HG03139 (cell line): ENCODE measurements at regions not wholly inside any gene's neighbourhood (a gene's known extent, or its start where the extent isn't known, plus 50 kb on each side); places are given as distances from the start of the nearest gene placed in this dataset.
"Not testable (repeated sequence)": the region's sequence is repeated elsewhere in the genome, so short reads cannot be mapped to it uniquely, and the experiment has no call there.

Experiments used
- ATAC-seq: cut with Tn5 transposase; IDR thresholded peaks from one replicate; pipeline ENCODE4 v1.9.1; 2021; ENCODE audit not compliant: unreplicated experiment

- ATAC-seq, result no peak
Measured at GRCh38 chr11:42674436-42674835, 637.4 kb upstream of the API5 start.

GRCh38 chr11:42707541-42707940 is 604.3 kb upstream of the API5 start:
- no peak for ATAC-seq

- ATAC-seq, result no peak
Measured at GRCh38 chr11:42709216-42709615, 602.6 kb upstream of the API5 start.

DNA sequence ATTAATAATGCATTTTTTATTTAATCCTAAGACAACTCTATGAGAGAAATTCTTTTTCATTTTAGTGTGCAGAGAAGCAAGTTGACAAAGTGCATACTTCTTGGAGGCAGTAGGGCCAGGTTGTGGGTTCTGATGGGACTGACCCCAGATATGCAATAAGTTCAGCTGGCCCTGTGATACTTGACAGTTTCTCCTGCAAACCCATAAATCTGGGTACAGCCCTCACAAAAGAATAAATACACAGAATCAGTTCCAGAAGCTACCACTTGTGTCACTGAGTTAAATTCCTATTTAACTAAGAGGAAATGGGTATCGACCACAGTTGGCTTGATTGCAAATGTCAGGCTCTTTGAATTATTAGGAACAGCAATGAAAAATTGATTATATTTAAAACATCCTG is 598.5 kb upstream of the API5 start:
- ATAC-seq, result no peak

GRCh38 chr11:42713753-42714152 is 598.0 kb upstream of the API5 start:
- ATAC-seq, result no peak

DNA sequence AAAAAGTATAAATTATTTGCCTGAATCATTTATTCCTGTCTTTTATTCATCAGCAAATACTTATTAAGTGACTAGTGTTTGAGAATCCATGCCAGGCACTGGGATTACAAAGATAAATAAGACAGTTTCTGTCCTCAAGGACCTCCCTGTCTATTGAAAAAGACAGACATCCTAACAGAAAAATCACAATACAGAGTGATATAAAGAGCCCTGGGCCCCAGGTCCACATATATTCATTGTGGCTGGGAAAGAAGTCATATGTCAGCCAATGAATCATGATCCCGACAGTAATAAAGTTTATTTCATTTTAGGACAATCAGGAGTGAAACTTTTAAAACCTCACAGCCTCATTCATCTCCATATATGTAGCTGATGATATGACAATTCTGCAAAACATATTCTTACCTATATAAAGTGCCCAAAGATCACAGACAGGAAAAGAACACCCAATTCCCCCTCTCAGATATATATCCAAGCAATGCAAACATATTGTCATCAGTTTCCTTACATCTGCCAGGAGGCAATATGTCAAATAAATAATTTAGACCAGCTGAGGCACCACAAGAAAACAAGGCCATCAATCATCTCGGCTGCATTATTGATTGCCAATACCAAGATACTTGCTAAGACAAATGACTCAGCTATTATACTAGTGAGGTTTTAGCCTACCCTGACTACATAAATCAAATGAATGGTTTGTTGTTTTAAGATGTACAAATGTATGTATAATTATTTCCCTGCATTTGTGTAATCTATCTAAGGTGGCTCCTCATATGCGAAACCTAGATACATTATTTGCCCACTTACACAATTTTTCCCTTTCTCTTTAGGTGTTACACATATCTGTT is 590.9 kb upstream of the API5 start:
- no peak for ATAC-seq

DNA sequence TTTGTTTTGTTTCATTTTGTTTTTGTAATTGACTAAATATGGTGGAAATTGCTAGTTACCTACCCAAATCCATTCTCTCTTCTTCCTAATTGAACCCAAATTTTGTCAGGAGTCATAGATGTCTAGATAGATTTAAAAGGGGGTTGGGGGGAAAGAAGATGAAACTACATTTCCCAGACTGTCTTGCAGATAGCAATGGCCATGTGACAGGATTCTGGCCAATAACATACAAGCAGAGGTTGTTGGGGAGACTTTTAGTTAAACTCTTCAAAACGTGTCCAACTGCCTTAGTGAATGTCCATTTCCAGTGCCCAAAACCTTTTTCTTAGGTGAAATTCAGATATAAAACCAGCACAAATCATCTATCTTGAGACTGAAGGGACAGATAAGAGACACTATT is 583.9 kb upstream of the API5 start:
- no peak for ATAC-seq

DNA sequence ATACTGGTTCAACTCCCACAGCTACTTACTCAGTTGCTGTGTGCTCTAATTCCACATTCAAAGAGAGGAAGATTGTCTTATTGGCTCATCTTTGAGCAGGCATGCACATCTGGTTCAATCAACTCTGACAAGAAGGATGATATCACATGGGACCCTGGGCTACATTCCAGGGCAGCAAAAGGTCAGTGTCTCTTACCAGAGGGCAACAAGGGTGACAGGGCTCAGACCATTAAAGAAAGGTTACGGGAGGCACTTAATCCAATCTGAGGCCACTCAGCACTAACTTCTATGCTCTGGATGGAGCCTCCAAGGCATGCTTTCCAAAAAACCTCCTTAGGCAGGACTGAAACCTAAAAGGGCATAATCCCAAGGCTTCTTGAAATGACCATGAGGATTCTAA is 549.4 kb upstream of the API5 start:
- no peak for ATAC-seq

GRCh38 chr11:42764936-42765335 is 546.9 kb upstream of the API5 start:
- ATAC-seq, result no peak

- no peak for ATAC-seq
Measured at GRCh38 chr11:42768576-42768975, 543.2 kb upstream of the API5 start.

- no peak for ATAC-seq
Measured at GRCh38 chr11:42770444-42771065, 541.2 kb upstream of the API5 start.

- no peak for ATAC-seq
Measured at GRCh38 chr11:42772886-42773285, 538.9 kb upstream of the API5 start.

DNA sequence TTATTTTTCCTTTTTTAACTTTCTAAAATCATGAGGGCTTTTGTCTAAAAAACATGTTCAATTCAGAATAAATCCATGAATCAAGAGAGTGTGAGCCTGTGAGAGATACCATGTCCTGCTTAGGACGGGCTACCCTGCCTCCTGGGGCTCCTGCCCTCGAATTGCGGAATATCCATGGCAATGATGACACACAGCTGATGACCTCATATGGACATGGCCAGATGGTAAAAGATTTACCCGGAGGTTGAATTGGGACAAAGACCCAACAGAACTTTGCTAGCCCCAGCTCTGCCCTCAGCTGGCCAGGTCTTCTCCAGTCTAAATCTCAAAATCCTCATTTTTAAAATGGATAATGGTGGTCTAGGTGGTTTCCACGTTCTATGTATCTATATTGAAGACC is 538.1 kb upstream of the API5 start:
- no peak for ATAC-seq

GRCh38 chr11:42774567-42774966 is 537.2 kb upstream of the API5 start:
- ATAC-seq, result no peak

DNA sequence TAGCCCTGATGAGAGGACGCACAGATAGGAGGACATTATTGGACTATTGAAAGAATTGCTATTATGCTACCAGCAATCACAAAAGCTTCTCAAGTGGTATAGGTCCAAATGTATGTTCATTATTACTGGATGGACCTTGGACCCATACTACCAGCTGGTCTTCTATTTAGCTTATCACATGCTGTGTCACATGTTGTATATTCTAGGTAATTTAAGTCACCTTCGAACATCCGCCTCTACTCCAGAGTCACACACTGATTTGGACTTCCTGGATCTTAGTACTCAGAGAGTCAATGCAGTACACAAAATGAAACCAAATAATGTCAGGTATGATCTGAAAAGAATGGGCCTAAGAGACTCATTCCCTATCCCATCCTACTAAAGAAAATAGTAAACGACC is 534.0 kb upstream of the API5 start:
- ATAC-seq, result no peak

- ATAC-seq, result no peak
Measured at GRCh38 chr11:42778193-42778592, 533.6 kb upstream of the API5 start.

DNA sequence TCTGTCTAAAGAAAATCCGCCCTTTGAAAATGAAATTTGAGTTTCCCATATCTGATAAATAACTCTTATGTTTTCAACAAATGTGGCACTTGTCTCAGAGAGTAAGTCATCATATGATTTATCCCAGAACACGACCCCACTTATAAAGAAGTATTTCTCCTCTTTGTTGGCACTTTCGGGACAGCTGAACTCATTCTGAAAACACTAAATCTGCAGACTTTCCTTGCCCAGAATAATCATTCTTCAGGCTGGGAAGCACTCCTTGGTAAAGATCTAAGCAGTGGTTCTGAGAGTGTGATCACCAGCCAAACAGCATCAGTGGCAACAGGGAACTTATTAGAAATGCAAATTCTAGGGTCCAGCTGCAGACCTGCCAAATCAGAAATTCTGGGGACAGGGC is 532.2 kb upstream of the API5 start:
- ATAC-seq, result no peak

DNA sequence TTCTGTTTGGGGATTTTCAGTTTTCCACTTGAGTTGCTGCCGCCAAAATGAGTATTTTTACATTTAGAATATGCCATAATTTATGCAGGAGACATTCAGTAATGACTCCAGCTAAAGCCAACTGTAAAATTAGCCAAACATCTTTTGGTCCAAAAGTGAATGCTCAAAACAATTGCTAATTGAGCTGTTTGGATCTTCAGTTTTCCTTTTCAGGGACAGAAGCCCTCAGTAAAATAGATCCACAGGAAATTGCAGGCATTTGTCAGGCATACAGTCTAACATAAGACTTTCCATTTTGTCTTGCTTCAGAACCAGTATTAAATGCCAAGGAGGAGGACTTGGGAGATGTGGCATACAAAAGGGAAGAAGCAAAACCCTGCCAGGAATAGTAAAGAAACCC is 524.8 kb upstream of the API5 start:
- ATAC-seq, result no peak

DNA sequence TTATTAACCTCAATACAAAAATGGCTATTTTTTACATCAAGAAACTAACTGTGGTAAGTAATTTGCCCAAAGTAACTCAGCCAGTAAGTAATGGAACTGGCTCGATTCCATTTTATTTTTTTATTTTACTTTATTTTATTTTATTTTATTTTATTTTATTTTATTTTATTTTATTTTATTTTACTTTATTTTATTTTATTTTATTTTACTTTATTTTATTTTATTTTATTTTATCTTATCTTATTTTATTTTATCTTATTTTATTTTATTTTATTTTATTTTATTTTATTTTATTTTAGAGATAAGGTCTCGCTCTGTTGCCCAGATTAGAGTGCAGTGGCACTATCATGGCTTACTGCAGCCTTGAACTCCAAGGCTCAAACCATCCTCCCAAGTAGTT is 516.3 kb upstream of the API5 start:
- not testable (repeated sequence) for ATAC-seq

GRCh38 chr11:42800041-42800440 is 511.8 kb upstream of the API5 start:
- no peak for ATAC-seq

DNA sequence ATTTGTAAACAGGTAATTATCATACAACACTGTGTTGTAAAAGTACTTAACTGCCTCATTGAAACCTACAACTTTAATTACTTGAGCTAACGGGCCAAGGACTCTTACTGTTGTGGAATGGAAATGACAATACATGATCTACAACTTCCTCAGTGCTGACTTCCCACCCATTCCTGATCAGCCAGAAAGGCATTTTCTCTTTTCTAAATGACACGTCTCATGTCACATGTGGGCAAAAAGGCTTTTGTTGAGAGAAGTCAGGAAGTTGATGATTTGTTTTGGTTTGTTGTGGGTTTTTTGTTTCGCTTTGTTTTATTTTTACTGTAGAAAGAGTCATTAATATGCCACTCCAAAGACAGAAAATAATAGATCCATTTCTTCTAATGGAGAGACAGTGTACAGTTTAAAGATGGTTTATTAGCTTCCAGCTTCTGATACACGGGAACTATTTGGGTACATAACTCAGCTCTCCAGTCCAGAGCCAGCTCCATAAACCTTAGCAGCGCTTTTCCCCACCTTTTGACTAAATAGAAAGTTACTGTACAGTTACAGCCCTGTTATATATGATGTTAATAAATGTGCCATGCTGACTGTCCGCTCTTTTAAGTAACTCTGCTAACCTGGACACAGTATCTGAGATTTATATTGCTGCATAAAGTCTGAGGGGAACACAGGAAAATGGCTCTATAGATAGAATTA is 509.4 kb upstream of the API5 start:
- no peak for ATAC-seq

GRCh38 chr11:42806191-42806590 is 505.6 kb upstream of the API5 start:
- no peak for ATAC-seq
